OCI-LY7 (cell line): ENCODE measurements at regions not wholly inside any gene's neighbourhood (a gene's known extent, or its start where the extent isn't known, plus 50 kb on each side); places are given as distances from the start of the nearest gene placed in this dataset.
"Not testable (repeated sequence)": the region's sequence is repeated elsewhere in the genome, so short reads cannot be mapped to it uniquely, and the experiment has no call there.

Experiments used
- BruUV-seq: library from RNA; stranded (reverse); fragments of 400-500 nt; replicated peaks from 2 replicates; lab custom pipeline; 2021; lab: Mats Ljungman, UMichigan
- CTCF ChIA-PET: fragments of 300-600 bp; sonication (Branson Sonifier 250); formaldehyde crosslinking; loops from one replicate; lab custom pipeline; 2022; ENCODE audit warnings: antibody characterized with exemption; ENCODE audit not compliant: unreplicated experiment; lab: Charles Lee
- POLR2A ChIA-PET: fragments of 300-600 bp; sonication (Branson Sonifier 250); formaldehyde crosslinking; loops from one replicate; lab custom pipeline; 2022; ENCODE audit warnings: antibody characterized with exemption; lab: Charles Lee
- DNase-seq: peaks from one replicate; pipeline ENCODE4 v3.0.0-alpha.2; 2015; ENCODE audit warnings: low spot score
- H2AFZ ChIP-seq: fragments of 200-600 bp; sonication (generic), shearing (Covaris generic); 2 replicates; pipeline ENCODE4 v1.6.1; 2014; ENCODE audit warnings: mild to moderate bottlenecking, antibody characterized with exemption, low read length, moderate library complexity
- H3K27ac ChIP-seq: fragments of 200-600 bp; sonication (generic); 2 replicates; pipeline ENCODE4 v1.5.1; 2014; ENCODE audit warnings: mixed run types, low read depth, mild to moderate bottlenecking, moderate library complexity, low read length, inconsistent platforms; ENCODE audit not compliant: poor library complexity, severe bottlenecking
- H3K36me3 ChIP-seq: fragments of 200-600 bp; sonication (generic); 2 replicates; pipeline ENCODE4 v1.6.1; 2014; ENCODE audit warnings: mild to moderate bottlenecking, antibody characterized with exemption, low read length, moderate library complexity, mixed read lengths; ENCODE audit not compliant: insufficient read depth
- H3K4me1 ChIP-seq: fragments of 200-600 bp; sonication (generic); 2 replicates; pipeline ENCODE4 v1.5.1; 2014; ENCODE audit warnings: mild to moderate bottlenecking, low read length; ENCODE audit not compliant: insufficient read depth, poor library complexity, severe bottlenecking
- H3K4me2 ChIP-seq: fragments of 200-600 bp; sonication (generic); 2 replicates; pipeline ENCODE4 v1.6.1; 2014; ENCODE audit warnings: mild to moderate bottlenecking, low read length
- H3K4me3 ChIP-seq: fragments of 200-600 bp; sonication (generic); 2 replicates; pipeline ENCODE4 v1.5.1; 2014; ENCODE audit warnings: mild to moderate bottlenecking, low read depth, low read length; ENCODE audit not compliant: poor library complexity, severe bottlenecking
- H3K79me2 ChIP-seq: fragments of 200-600 bp; sonication (generic); 2 replicates; pipeline ENCODE4 v1.6.1; 2016; ENCODE audit warnings: low read depth, mild to moderate bottlenecking, low read length, moderate library complexity, mixed read lengths; ENCODE audit not compliant: insufficient read depth
- H3K9me2 ChIP-seq: fragments of 200-600 bp; sonication (generic); 2 replicates; pipeline ENCODE4 v1.6.1; 2016; ENCODE audit warnings: mild to moderate bottlenecking, low read length, mixed read lengths; ENCODE audit not compliant: insufficient read depth
- H3K9me3 ChIP-seq: fragments of 200-600 bp; sonication (generic); 2 replicates; pipeline ENCODE4 v1.6.1; 2014; ENCODE audit warnings: mild to moderate bottlenecking, mixed run types, low read length, mixed read lengths
- H4K20me1 ChIP-seq: fragments of 200-600 bp; sonication (generic); 2 replicates; pipeline ENCODE4 v1.6.1; 2014; ENCODE audit warnings: mild to moderate bottlenecking, antibody characterized with exemption, low read length, moderate library complexity, mixed read lengths; ENCODE audit not compliant: insufficient read depth
- EZH2phosphoT487 ChIP-seq: fragments of 200-600 bp; sonication (generic); IDR thresholded peaks from 2 replicates; pipeline ENCODE4 v1.6.1; 2018; ENCODE audit warnings: low read depth, borderline replicate concordance, mild to moderate bottlenecking, mixed run types, antibody characterized with exemption, low read length, moderate library complexity, mixed read lengths
- intact Hi-C: fragments of 100-400 bp; cut with micrococcal nuclease; formaldehyde crosslinking; loops from one replicate; pipeline ENCODE4 v1.10.0; 2022; ENCODE audit not compliant: unreplicated experiment
- TF ChIP-seq, protein P1 (sequence below): fragments of 200-600 bp; sonication (generic); conservative IDR thresholded peaks from 2 replicates; pipeline ENCODE4 v1.5.1; 2014; ENCODE audit warnings: mild to moderate bottlenecking, antibody characterized with exemption, low read length, moderate library complexity, mixed read lengths

DNA sequence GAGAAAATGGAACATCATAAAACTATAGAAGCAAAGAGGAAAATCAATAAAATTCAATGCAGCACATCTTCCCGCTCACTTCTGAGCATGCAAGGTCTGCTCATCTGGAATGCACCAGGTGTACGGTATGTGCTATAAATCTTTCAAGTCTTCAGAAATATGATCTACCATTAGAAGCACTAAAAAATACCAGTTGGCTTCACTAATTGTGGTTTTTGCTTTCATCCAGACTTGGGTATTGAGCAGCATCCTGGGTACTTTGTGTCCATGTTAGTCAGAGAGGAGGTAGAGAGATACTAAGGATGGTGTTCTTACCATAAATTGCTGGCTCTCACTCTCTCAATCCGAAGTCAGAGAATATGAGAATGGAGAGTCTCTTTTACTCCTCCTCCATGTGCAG lies 477.1 kb downstream of the PPARGC1A start:
- no TSS peak for BruUV-seq
- no peak for DNase-seq
- Histone ChIP-seq H3K9me3 (no peaks in the 10 kb centered on the region), H3K36me3 (no peaks in the 10 kb centered on the region), H3K4me3 (no peak overlapping the region), H3K79me2 (no peaks in the 10 kb centered on the region), H3K4me1 (no peaks in the 10 kb centered on the region), H3K4me2 (no peak overlapping the region), H2AFZ (no peak overlapping the region), H4K20me1 (no peaks in the 10 kb centered on the region), H3K9me2 (no peaks in the 10 kb centered on the region), H3K27ac (no peak overlapping the region)
- TF ChIP-seq, protein P1, sequence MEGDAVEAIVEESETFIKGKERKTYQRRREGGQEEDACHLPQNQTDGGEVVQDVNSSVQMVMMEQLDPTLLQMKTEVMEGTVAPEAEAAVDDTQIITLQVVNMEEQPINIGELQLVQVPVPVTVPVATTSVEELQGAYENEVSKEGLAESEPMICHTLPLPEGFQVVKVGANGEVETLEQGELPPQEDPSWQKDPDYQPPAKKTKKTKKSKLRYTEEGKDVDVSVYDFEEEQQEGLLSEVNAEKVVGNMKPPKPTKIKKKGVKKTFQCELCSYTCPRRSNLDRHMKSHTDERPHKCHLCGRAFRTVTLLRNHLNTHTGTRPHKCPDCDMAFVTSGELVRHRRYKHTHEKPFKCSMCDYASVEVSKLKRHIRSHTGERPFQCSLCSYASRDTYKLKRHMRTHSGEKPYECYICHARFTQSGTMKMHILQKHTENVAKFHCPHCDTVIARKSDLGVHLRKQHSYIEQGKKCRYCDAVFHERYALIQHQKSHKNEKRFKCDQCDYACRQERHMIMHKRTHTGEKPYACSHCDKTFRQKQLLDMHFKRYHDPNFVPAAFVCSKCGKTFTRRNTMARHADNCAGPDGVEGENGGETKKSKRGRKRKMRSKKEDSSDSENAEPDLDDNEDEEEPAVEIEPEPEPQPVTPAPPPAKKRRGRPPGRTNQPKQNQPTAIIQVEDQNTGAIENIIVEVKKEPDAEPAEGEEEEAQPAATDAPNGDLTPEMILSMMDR = no peak
- TF ChIP-seq EZH2phosphoT487 = no peak
- ChIA-PET CTCF (no interaction called here), POLR2A (no interaction called here)
- intact Hi-C loops = no loop called here

DNA sequence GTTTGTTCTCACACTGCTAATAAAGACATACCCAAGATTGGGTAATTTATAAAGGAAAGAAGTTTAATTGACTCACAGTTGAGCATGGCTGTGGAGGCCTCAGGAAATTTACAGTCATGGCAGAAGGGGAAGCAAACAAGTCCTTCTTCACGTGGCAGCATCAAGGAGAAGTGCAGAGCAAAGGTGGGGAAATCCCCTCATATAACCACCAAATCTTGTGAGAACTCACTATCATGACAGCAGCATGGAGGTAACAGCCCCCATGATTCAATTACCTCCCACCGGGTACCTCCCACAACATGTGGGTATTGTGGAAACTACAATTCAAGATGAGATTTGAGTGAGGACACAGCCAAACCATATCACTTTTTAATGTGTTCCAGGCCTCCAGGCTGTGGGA lies 480.9 kb downstream of the PPARGC1A start:
- intact Hi-C loops, H3K9me3 ChIP-seq, H3K4me3 ChIP-seq: not testable (repeated sequence)

DNA sequence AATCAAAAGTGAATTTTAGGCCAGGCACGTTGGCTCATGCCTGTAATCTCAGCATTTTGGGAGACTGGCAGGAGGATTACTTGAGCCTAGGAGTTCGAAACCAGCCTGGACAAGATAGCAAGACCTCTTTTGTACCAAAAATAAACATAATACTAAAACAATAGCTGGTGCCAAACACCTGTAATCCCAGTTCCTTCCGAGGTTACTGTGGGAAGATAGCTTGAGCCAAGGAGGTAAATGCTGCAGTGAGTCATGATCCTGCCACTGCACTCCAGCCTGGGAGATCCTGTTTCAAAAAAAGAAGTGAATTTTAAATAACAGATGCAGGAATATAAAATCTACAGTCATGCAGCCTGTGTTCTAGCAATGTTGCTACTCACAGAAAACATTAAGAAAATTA lies 488.3 kb downstream of the PPARGC1A start:
- H3K9me2 ChIP-seq = no peaks in the 10 kb centered on the region
- intact Hi-C loops = no loop called here
- DNase-seq = no peak

More for the DNA sequence above, 480.9 kb downstream of the PPARGC1A start:
- H2AFZ ChIP-seq, H3K9me2 ChIP-seq, H3K27ac ChIP-seq, H3K4me2 ChIP-seq, DNase-seq, BruUV-seq, H4K20me1 ChIP-seq, H3K4me1 ChIP-seq, H3K36me3 ChIP-seq, CTCF ChIA-PET, H3K79me2 ChIP-seq: not testable (repeated sequence)
- POLR2A ChIA-PET = interaction anchor here (0.9 kb wide), 1 partner anchor 35 kb away, joined by 3 read pairs; no protein-coding TSS in a partner anchor

More for the DNA sequence above, 488.3 kb downstream of the PPARGC1A start:
- H3K27ac ChIP-seq = no peak overlapping the region
- H3K4me3 ChIP-seq = no peak overlapping the region
- no peaks in the 10 kb centered on the region for H3K79me2 ChIP-seq
- POLR2A ChIA-PET = interaction anchor here (0.5 kb wide), 1 partner anchor 62 kb away, joined by 3 read pairs; no protein-coding TSS in a partner anchor
- TF ChIP-seq, protein P1 = no peak
- TF ChIP-seq EZH2phosphoT487 = no peak
- no peak overlapping the region for H2AFZ ChIP-seq
- no peak overlapping the region for H3K4me2 ChIP-seq
- H3K4me1 ChIP-seq = no peaks in the 10 kb centered on the region
- no TSS peak for BruUV-seq
- no peaks in the 10 kb centered on the region for H3K9me3 ChIP-seq
- no peaks in the 10 kb centered on the region for H3K36me3 ChIP-seq
- CTCF ChIA-PET = no interaction called here
- no peaks in the 10 kb centered on the region for H4K20me1 ChIP-seq
